BE2C (cell line): ENCODE measurements at regions not wholly inside any gene's neighbourhood (a gene's known extent, or its start where the extent isn't known, plus 50 kb on each side); places are given as distances from the start of the nearest gene placed in this dataset.

ENCODE experiments used
- DNase-seq: peaks from one replicate; pipeline ENCODE4 v3.0.0-alpha.2; 2020
- H3K27me3 ChIP-seq: fragments of 250-450 bp; sonication (Bioruptor Pico); 2 replicates; pipeline ENCODE4 v1.5.1; 2020; ENCODE audit warnings: mild to moderate bottlenecking
- H3K36me3 ChIP-seq: fragments of 250-450 bp; sonication (Bioruptor Pico); 2 replicates; pipeline ENCODE4 v1.5.1; 2020; ENCODE audit warnings: mild to moderate bottlenecking
- H3K4me1 ChIP-seq: fragments of 250-450 bp; sonication (Bioruptor Pico); 2 replicates; pipeline ENCODE4 v1.5.1; 2020
- H3K4me3 ChIP-seq: 2 replicates; pipeline ENCODE4 v1.5.1; 2011; ENCODE audit warnings: low read depth, low read length
- H3K9me3 ChIP-seq: fragments of 250-450 bp; sonication (Bioruptor Pico); 2 replicates; pipeline ENCODE4 v1.5.1; 2020
- TF ChIP-seq, protein P1 (sequence below): IDR thresholded peaks from 2 replicates; pipeline ENCODE4 v1.5.1; 2012; ENCODE audit warnings: mild to moderate bottlenecking, low read depth, low read length

DNA sequence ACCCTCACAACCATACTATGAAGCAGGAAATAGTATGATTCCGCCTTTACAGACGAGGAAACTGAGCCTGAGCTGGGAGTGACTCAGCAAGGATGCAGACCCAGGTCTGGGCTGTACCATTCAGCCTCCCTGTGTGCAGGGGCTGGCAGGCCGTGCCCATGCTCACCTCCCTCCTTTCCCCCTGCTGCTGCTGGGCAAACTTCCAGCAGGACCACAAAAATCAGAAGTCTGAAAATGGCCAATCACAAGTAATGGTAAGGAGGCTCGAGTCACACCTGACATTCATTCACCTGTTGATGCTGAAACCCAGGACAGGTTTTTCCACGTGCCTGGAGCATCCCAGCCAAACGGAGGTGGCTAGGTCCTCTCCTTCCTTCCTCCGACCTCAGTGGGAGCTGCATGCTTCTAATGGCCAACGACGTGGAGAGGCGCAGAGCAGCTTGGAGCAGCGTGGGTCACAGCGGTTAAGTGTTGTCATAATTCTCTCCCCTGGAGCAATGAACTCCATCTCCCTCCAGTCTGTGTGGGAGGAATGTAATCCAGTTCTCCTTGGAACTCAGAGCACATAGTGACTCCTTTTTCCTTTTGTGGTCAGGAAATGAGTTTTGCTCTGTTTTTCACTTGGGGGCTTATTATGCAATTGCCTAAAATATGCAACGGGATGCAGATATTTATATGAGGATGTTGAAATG, 371.7 kb downstream of the BCOR start:
- Histone ChIP-seq H3K36me3 (no peaks in the 10 kb centered on the region), H3K4me1 (peaks cover 26% of the 10 kb centered on the region), H3K4me3 (no peak overlapping the region), H3K27me3 (no peaks in the 10 kb centered on the region), H3K9me3 (no peaks in the 10 kb centered on the region)
- DNase-seq = no peak
- TF ChIP-seq, protein P1, sequence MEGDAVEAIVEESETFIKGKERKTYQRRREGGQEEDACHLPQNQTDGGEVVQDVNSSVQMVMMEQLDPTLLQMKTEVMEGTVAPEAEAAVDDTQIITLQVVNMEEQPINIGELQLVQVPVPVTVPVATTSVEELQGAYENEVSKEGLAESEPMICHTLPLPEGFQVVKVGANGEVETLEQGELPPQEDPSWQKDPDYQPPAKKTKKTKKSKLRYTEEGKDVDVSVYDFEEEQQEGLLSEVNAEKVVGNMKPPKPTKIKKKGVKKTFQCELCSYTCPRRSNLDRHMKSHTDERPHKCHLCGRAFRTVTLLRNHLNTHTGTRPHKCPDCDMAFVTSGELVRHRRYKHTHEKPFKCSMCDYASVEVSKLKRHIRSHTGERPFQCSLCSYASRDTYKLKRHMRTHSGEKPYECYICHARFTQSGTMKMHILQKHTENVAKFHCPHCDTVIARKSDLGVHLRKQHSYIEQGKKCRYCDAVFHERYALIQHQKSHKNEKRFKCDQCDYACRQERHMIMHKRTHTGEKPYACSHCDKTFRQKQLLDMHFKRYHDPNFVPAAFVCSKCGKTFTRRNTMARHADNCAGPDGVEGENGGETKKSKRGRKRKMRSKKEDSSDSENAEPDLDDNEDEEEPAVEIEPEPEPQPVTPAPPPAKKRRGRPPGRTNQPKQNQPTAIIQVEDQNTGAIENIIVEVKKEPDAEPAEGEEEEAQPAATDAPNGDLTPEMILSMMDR = no peak

DNA sequence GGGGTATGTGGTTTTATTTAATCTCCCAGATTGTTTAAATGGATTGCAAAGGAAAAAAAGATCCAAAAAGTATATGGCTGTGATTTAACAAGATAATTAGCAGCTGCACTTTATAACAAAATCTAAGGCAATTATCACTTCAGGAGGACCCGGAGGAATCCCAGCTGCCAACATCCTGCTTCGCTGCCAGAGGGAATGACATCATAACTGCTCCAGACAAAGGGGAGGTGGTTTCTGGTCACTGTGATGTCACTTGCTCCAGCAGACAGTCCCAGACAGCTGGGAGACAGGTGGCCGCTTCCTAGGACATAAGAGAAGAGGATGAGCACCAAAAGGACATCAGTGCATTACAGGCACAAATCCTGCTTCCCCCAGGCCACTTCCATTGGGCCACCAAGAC, 371.0 kb downstream of the BCOR start:
- DNase-seq = peak; percentile 48
- H3K9me3 ChIP-seq = no peaks in the 10 kb centered on the region
- H3K4me3 ChIP-seq = no peak overlapping the region
- no peaks in the 10 kb centered on the region for H3K36me3 ChIP-seq
- H3K4me1 ChIP-seq = peaks cover 31% of the 10 kb centered on the region
- no peaks in the 10 kb centered on the region for H3K27me3 ChIP-seq
- TF ChIP-seq, protein P1 = no peak

DNA sequence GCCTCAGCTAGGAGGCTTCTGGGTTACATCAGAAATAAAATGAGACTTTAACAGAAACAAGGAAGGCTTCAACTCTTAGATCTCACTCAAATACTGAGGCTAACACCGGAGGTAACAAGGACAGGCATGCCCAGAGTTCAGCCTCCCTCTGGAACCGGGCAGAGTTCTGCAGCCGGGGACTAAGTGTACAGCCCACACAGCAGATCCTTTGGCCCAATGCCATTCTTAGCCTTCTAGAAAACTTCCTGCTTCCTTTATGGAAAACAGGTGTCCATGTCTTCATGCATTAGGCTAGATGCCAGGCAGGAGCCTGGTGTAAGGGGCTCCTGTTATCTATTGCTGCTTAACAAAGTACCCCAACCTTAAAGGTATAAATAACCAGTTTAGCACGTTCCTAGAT, 369.7 kb downstream of the BCOR start:
- peak; percentile 69 for DNase-seq
- TF ChIP-seq, protein P1 = no peak

DNA sequence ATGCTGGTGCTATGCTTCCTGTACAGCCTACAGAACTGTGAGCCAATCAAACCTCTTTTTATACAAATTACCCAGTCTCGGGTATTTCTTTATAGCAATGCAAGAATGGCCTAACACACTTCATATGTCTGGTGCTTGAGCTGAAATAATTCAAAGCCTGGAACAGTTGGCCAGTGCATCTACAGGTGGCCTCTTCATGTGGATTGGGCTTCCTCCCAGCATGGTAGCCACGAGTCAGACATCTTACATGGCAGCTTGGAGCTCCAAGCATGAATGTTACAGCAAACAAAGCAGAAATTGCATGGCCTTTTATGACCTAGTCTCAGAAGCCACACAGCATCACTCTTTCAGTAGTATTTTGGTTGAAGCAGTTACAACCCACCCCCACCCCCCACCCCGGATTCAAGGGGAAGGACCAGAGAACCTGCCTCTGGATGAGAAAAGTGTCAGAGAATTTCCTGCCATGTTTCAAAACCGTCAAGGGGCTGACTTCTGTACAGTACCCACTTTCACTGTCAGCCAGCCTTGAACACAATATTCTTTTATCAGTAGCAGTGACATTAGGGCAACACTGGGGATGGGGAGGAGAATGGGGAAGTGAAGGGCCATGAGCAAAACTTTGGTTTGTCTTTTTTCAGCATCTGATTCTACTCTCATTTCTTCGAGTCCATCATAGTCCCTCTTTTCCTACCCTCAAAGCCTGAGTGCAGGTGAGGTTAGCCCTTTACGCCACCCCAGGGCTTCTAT, 368.7 kb downstream of the BCOR start:
- Histone ChIP-seq H3K4me3 (no peak overlapping the region), H3K27me3 (no peaks in the 10 kb centered on the region), H3K36me3 (no peaks in the 10 kb centered on the region), H3K9me3 (no peaks in the 10 kb centered on the region), H3K4me1 (peaks cover 33% of the 10 kb centered on the region)
- DNase-seq = no peak
- TF ChIP-seq, protein P1 = no peak

More for the DNA sequence above, 369.7 kb downstream of the BCOR start:
- Histone ChIP-seq H3K27me3 (no peaks in the 10 kb centered on the region), H3K9me3 (no peaks in the 10 kb centered on the region), H3K36me3 (no peaks in the 10 kb centered on the region), H3K4me3 (no peak overlapping the region), H3K4me1 (peaks cover 33% of the 10 kb centered on the region)

DNA sequence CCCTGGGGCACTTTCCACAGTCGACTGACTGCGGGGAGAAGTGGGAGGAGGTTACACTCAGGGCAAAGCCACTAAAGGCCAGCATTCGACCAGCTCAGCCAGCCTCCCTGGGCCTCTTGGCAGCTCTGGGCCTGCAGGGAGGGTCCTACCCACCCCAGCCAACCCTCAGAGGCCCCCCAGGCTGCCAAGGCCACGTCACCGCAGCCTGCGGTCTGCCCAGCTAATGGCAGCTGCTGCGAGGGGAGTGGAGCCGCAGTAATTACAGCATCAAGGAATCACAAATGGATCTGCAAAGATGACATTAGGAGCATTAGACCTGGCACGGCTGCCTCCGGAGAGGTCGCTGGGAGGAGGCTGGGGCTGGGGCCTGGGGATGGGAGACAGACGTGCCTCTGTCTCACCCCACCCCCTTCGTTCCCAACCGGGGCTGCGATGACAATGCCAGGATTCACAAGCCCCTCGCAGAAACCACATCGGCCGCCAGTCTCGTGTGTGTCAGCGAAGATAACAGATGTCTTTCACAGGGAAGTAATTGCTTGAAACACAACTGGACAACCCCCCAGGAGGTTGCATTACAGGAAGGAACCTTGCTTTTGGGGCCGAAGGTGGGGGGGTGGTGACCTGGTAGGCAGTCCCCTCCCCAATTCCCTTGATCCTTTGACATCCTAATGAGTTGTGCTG, 367.6 kb downstream of the BCOR start:
- TF ChIP-seq, protein P1 = no peak
- Histone ChIP-seq H3K4me1 (peaks cover 33% of the 10 kb centered on the region), H3K9me3 (no peaks in the 10 kb centered on the region), H3K4me3 (no peak overlapping the region; the same call in 1 of the 2 replicates), H3K36me3 (no peaks in the 10 kb centered on the region), H3K27me3 (no peaks in the 10 kb centered on the region)
- peak; percentile 93 for DNase-seq
